HL-60 (cell line): ENCODE measurements at regions not wholly inside any gene's neighbourhood (a gene's known extent, or its start where the extent isn't known, plus 50 kb on each side); places are given as distances from the start of the nearest gene placed in this dataset.
"Not testable (repeated sequence)": the region's sequence is repeated elsewhere in the genome, so short reads cannot be mapped to it uniquely, and the experiment has no call there.

Experiments used
- DNase-seq, 2 experiments: peaks; one replicate each; pipeline ENCODE4 v3.0.0-alpha.2; 2010 to 2020; ENCODE audit warnings: low read depth in 1 of 2, low spot score in 1 of 2
- H3K27ac ChIP-seq: fragments of 250-450 bp; sonication (Bioruptor Pico); replicated peaks from 2 replicates; pipeline ENCODE4 v1.5.1; 2020; ENCODE audit warnings: mild to moderate bottlenecking, moderate library complexity
- H3K27me3 ChIP-seq: fragments of 250-450 bp; sonication (Bioruptor Pico); 2 replicates; pipeline ENCODE4 v1.5.1; 2021; ENCODE audit warnings: mild to moderate bottlenecking, moderate library complexity; ENCODE audit not compliant: insufficient read depth, poor library complexity, severe bottlenecking
- H3K4me3 ChIP-seq: replicated peaks from 2 replicates; pipeline ENCODE4 v1.5.1; 2011; ENCODE audit warnings: mild to moderate bottlenecking, control low read depth, low read length; ENCODE audit not compliant: insufficient read depth
- GABPA ChIP-seq: IDR thresholded peaks from 2 replicates; pipeline ENCODE4 v1.6.1; 2012; ENCODE audit warnings: low read depth
- POLR2AphosphoS5 ChIP-seq: IDR thresholded peaks from 2 replicates; pipeline ENCODE4 v1.6.1; 2012; ENCODE audit warnings: low read depth
- SPI1 ChIP-seq: IDR thresholded peaks from 2 replicates; pipeline ENCODE4 v1.6.1; 2012; ENCODE audit warnings: low read depth, mild to moderate bottlenecking, borderline replicate concordance
- TF ChIP-seq, protein P1 (sequence below): IDR thresholded peaks from 2 replicates; pipeline ENCODE4 v1.6.1; 2012; ENCODE audit warnings: low read depth; ENCODE audit not compliant: insufficient replicate concordance
- TF ChIP-seq, protein P2 (sequence below): IDR thresholded peaks from one replicate; pipeline ENCODE4 v1.5.1; 2011; ENCODE audit warnings: low read length, control low read depth, inconsistent platforms; ENCODE audit not compliant: insufficient read depth

DNA sequence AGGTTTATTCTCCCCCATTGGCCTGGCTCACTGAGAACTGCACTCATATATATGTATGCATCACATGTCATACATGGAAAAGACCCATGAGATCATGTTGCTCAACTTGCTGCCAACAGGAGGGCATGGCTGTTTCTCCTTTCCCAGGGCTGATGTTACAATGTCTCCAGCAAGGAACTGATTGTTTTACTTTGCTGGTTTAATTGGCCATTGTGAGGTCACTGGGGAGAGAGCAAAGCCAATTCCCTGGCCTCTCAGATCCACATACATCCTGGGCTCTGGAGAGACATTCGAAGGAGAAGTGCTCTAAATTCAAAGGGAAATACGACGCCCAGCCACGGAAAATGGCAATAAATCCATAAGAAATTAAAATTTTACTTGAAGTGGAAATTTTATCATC is 287.8 kb downstream of the WDR11 start:
- H3K27me3 ChIP-seq, result no peaks in the 10 kb centered on the region
- TF ChIP-seq POLR2AphosphoS5 (no peak), GABPA (no peak), SPI1 (no peak)
- no peak overlapping the region for H3K27ac ChIP-seq

DNA sequence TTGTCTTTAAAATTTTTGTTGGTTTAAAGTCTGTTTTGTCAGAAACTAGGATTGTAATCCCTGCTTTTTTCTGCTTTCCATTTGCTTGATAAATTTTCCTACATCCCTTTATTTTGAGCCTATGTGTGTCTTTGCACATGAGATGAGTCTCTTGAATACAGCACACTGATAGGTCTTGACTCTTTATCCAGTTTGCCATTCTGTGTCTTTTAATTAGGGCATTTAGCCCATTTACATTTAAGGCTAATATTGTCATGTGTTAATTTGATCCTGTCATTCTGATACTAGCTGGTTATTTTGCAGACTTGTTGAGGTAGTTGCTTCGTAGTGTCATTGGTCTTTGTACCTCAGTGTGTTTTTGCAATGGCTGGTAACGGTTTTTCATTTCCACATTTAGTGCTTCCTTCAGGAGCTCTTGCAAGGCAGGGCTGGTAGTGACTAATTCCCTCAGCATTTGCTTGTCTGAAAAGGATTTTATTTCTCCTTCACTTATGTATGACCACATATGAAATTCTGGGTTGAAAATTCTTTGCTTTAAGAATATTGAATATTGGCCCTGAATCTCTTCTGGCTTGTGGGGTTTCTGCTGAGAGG is 294.7 kb downstream of the WDR11 start:
- H3K4me3 ChIP-seq, H3K27me3 ChIP-seq: not testable (repeated sequence)
- DNase-seq, result peak; percentile 71 to 78
- H3K27ac ChIP-seq, result peak overlapping the region; percentile 62

More for the DNA sequence above, 287.8 kb downstream of the WDR11 start:
- peak in 1 of 2 experiments; percentile 36 for DNase-seq
- no peak overlapping the region for H3K4me3 ChIP-seq

DNA sequence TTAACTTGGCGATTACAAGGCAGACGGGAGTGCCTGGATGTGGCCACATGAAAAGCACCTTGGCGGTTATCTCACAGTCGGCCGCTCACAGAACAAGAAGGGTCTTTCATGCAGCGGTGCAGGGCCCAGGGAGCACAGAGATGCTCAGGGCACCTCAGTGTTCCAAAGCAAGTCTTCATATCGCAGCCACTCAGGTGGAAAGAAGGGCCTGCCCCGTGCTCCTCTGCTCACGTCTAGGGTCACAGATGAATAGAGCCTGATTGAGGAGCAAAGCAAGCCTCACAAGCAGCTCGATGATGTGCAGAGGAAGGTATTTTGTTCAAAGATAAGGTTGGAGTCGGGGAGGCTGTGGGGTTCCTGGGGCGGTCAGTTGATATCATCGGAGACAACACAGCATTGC is 297.8 kb downstream of the WDR11 start:
- H3K27ac ChIP-seq, result no peak overlapping the region
- TF ChIP-seq, protein P1, sequence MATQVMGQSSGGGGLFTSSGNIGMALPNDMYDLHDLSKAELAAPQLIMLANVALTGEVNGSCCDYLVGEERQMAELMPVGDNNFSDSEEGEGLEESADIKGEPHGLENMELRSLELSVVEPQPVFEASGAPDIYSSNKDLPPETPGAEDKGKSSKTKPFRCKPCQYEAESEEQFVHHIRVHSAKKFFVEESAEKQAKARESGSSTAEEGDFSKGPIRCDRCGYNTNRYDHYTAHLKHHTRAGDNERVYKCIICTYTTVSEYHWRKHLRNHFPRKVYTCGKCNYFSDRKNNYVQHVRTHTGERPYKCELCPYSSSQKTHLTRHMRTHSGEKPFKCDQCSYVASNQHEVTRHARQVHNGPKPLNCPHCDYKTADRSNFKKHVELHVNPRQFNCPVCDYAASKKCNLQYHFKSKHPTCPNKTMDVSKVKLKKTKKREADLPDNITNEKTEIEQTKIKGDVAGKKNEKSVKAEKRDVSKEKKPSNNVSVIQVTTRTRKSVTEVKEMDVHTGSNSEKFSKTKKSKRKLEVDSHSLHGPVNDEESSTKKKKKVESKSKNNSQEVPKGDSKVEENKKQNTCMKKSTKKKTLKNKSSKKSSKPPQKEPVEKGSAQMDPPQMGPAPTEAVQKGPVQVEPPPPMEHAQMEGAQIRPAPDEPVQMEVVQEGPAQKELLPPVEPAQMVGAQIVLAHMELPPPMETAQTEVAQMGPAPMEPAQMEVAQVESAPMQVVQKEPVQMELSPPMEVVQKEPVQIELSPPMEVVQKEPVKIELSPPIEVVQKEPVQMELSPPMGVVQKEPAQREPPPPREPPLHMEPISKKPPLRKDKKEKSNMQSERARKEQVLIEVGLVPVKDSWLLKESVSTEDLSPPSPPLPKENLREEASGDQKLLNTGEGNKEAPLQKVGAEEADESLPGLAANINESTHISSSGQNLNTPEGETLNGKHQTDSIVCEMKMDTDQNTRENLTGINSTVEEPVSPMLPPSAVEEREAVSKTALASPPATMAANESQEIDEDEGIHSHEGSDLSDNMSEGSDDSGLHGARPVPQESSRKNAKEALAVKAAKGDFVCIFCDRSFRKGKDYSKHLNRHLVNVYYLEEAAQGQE, result no peak
- TF ChIP-seq SPI1 (no peak), GABPA (no peak)

DNA sequence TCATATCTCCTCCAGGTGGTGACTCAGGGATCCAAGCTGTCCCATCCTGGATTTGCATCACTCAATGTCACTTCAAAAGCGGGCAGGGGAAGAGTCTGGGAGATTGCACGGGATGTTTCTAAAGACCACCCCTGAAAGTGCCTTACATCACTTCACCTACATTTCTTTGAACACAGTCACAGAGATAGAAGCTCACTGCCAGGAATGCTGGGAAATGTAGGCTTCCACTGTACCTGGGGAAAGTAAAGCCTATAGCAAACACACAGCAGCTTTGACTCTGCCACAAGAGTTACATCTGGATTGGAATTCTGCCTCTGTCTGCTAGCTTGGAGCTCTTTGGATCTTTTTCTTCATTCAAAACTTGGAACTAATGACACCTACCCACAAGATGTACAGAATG is 300.9 kb downstream of the WDR11 start:
- no peak for TF ChIP-seq SPI1
- TF ChIP-seq, protein P2, sequence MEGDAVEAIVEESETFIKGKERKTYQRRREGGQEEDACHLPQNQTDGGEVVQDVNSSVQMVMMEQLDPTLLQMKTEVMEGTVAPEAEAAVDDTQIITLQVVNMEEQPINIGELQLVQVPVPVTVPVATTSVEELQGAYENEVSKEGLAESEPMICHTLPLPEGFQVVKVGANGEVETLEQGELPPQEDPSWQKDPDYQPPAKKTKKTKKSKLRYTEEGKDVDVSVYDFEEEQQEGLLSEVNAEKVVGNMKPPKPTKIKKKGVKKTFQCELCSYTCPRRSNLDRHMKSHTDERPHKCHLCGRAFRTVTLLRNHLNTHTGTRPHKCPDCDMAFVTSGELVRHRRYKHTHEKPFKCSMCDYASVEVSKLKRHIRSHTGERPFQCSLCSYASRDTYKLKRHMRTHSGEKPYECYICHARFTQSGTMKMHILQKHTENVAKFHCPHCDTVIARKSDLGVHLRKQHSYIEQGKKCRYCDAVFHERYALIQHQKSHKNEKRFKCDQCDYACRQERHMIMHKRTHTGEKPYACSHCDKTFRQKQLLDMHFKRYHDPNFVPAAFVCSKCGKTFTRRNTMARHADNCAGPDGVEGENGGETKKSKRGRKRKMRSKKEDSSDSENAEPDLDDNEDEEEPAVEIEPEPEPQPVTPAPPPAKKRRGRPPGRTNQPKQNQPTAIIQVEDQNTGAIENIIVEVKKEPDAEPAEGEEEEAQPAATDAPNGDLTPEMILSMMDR, result no peak
- TF ChIP-seq GABPA, result no peak
- TF ChIP-seq POLR2AphosphoS5, result no peak
- TF ChIP-seq, protein P1, result no peak
- H3K27me3 ChIP-seq, result no peaks in the 10 kb centered on the region
- no peak overlapping the region for H3K4me3 ChIP-seq
- DNase-seq, result no peak
- H3K27ac ChIP-seq, result no peak overlapping the region

More for the DNA sequence above, 297.8 kb downstream of the WDR11 start:
- DNase-seq, result no peak
- no peak overlapping the region for H3K4me3 ChIP-seq
- no peaks in the 10 kb centered on the region for H3K27me3 ChIP-seq

DNA sequence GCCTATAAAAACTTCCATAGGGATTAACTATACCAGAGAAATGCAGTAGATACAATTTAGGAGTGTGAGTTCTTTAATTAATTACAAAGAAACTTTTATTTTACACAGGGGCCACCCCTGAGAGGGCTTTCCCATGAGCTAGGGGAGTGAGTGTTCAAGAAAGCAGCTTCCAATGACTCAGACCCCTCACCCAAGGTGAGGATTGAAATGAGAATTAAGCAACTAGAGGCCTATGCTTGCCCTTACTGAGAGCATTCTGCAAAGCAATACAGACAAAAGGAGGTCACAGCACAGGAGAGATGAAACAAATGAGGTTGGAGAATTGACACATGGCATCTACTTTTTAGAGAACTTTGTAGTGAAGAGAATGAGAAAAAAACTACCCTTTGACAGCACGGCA is 301.8 kb downstream of the WDR11 start:
- Histone ChIP-seq H3K27me3 (no peaks in the 10 kb centered on the region), H3K27ac (no peak overlapping the region), H3K4me3 (no peak overlapping the region)
- no peak for DNase-seq
- TF ChIP-seq, protein P2, result no peak
- TF ChIP-seq, protein P1, result no peak
- TF ChIP-seq GABPA (no peak), SPI1 (no peak), POLR2AphosphoS5 (no peak)
